H1 (cell line): ENCODE measurements at regions not wholly inside any gene's neighbourhood (a gene's known extent, or its start where the extent isn't known, plus 50 kb on each side); places are given as distances from the start of the nearest gene placed in this dataset.

ENCODE experiments used
- CTCF ChIA-PET: fragments of 300-600 bp; sonication (Branson Sonifier 250); formaldehyde crosslinking; loops from one replicate; lab custom pipeline; 2021; ENCODE audit not compliant: partially characterized antibody; lab: Charles Lee
- POLR2A ChIA-PET: fragments of 300-600 bp; sonication (Branson Sonifier 250); formaldehyde crosslinking; loops from one replicate; lab custom pipeline; 2021; ENCODE audit warnings: inconsistent platforms; ENCODE audit not compliant: partially characterized antibody; lab: Charles Lee
- DNase-seq, 2 experiments: peaks; one replicate each; pipeline versions ENCODE4 v3.0.0 to v3.0.0-alpha.2; 2010 to 2022; ENCODE audit warnings: low spot score in 2 of 2, low read depth in 1 of 2, mixed read lengths in 1 of 2
- FAIRE-seq: peaks from 2 replicates; lab custom pipeline; 2011; peaks lifted over from hg19 to GRCh38; lab: Jason Lieb, UNC
- H2AFZ ChIP-seq: 2 replicates; pipeline ENCODE4 v1.8.1; 2012; ENCODE audit warnings: low read length, inconsistent platforms
- H2AK5ac ChIP-seq: 2 replicates; pipeline ENCODE4 v1.6.1; 2013; ENCODE audit warnings: low read depth, low read length
- H2BK120ac ChIP-seq: replicated peaks from 2 replicates; pipeline ENCODE3; 2013; ENCODE audit warnings: low read depth, low read length, inconsistent platforms
- H2BK12ac ChIP-seq: 2 replicates; pipeline ENCODE4 v1.6.1; 2013; ENCODE audit warnings: low read depth, low read length
- H2BK15ac ChIP-seq: 2 replicates; pipeline ENCODE4 v1.6.1; 2013; ENCODE audit warnings: low read length
- H2BK20ac ChIP-seq: 2 replicates; pipeline ENCODE4 v1.6.1; 2013; ENCODE audit warnings: low read length
- H2BK5ac ChIP-seq: 2 replicates; pipeline ENCODE4 v1.6.1; 2013; ENCODE audit warnings: low read depth, low read length
- H3K14ac ChIP-seq: 2 replicates; pipeline ENCODE4 v1.6.1; 2013; ENCODE audit warnings: inconsistent platforms; ENCODE audit not compliant: insufficient read length
- H3K18ac ChIP-seq: 2 replicates; pipeline ENCODE4 v1.6.1; 2013; ENCODE audit warnings: low read length; ENCODE audit errors: extremely low read depth
- H3K23ac ChIP-seq: 2 replicates; pipeline ENCODE4 v1.6.1; 2013; ENCODE audit warnings: inconsistent platforms; ENCODE audit not compliant: insufficient read length
- H3K23me2 ChIP-seq: 2 replicates; pipeline ENCODE4 v1.6.1; 2013; ENCODE audit warnings: low read depth, low read length
- H3K27ac ChIP-seq: 2 replicates; pipeline ENCODE4 v1.6.1; 2011; ENCODE audit warnings: low read depth, low read length, inconsistent platforms
- H3K27me3 ChIP-seq, 4 experiments: replicated peaks in 1 of 4; 1 replicate in 1 of 4; 2 replicates in 3 of 4; pipeline versions ENCODE4 v1.6.1 to v1.8.1; 2011 to 2013; ENCODE audit warnings: low read length in 3 of 4, mild to moderate bottlenecking in 3 of 4, inconsistent platforms in 2 of 4, mixed read lengths in 2 of 4, moderate library complexity in 1 of 4; ENCODE audit not compliant: control insufficient read depth in 3 of 4, insufficient read depth in 3 of 4; ENCODE audit errors: extremely low read depth in 1 of 4
- H3K36me3 ChIP-seq, 4 experiments: 2 replicates each; pipeline versions ENCODE4 v1.6.1 to v1.8.1; 2011 to 2013; ENCODE audit warnings: mild to moderate bottlenecking in 4 of 4, low read length in 3 of 4, moderate library complexity in 2 of 4, control low read depth in 1 of 4, inconsistent platforms in 1 of 4; ENCODE audit not compliant: insufficient read depth in 4 of 4, control insufficient read depth in 2 of 4
- H3K4ac ChIP-seq: replicated peaks from 2 replicates; pipeline ENCODE3; 2013; ENCODE audit warnings: low read length, low read depth, mixed read lengths, inconsistent platforms; ENCODE audit not compliant: insufficient read length
- H3K4me1 ChIP-seq, 4 experiments: replicated peaks in 1 of 4; 1 replicate in 1 of 4; 2 replicates in 3 of 4; pipeline versions ENCODE4 v1.6.1 to v1.8.1; 2011 to 2013; ENCODE audit warnings: low read length in 3 of 4, inconsistent platforms in 2 of 4, mixed read lengths in 1 of 4; ENCODE audit not compliant: insufficient read depth in 4 of 4, control insufficient read depth in 3 of 4
- H3K4me2 ChIP-seq, 2 experiments: 2 replicates each; pipeline versions ENCODE4 v1.6.1 to v1.8.1; 2011 to 2013; ENCODE audit warnings: low read depth in 2 of 2, low read length in 2 of 2, control low read depth in 1 of 2, inconsistent platforms in 1 of 2, mild to moderate bottlenecking in 1 of 2; ENCODE audit not compliant: insufficient read depth in 1 of 2
- H3K4me3 ChIP-seq, 4 experiments: fragments of 200-600, 300-600 bp in 1 of 4; sonication (generic), shearing (Covaris generic), sonication (Bioruptor Twin) in 1 of 4; 2 replicates each; pipeline versions ENCODE4 v1.5.1 to v1.8.1; 2011 to 2016; ENCODE audit warnings: low read length in 4 of 4, low read depth in 3 of 4, control low read depth in 2 of 4, inconsistent platforms in 2 of 4, mild to moderate bottlenecking in 2 of 4, mixed read lengths in 1 of 4, moderate library complexity in 1 of 4; ENCODE audit not compliant: insufficient read depth in 2 of 4; ENCODE audit errors: extremely low read depth in 1 of 4
- H3K56ac ChIP-seq: replicated peaks from 2 replicates; pipeline ENCODE3; 2013; ENCODE audit warnings: low read depth, mild to moderate bottlenecking, mixed read lengths, low read length, inconsistent platforms; ENCODE audit not compliant: insufficient read length
- H3K79me1 ChIP-seq: 2 replicates; pipeline ENCODE4 v1.6.1; 2013; ENCODE audit warnings: low read depth, low read length, control low read depth
- H3K79me2 ChIP-seq, 2 experiments: 2 replicates each; pipeline versions ENCODE4 v1.6.1 to v1.8.1; 2012 to 2013; ENCODE audit warnings: low read length in 2 of 2, mild to moderate bottlenecking in 2 of 2, inconsistent platforms in 1 of 2; ENCODE audit not compliant: insufficient read depth in 2 of 2, control insufficient read depth in 1 of 2
- H3K9ac ChIP-seq, 4 experiments: replicated peaks in 1 of 4; 1 replicate in 1 of 4; 2 replicates in 3 of 4; pipeline versions ENCODE4 v1.6.1 to v1.8.1; 2011 to 2013; ENCODE audit warnings: low read depth in 3 of 4, low read length in 3 of 4, control low read depth in 2 of 4, mild to moderate bottlenecking in 2 of 4, moderate library complexity in 2 of 4, inconsistent platforms in 1 of 4; ENCODE audit errors: extremely low read depth in 1 of 4
- H3K9me3 ChIP-seq, 2 experiments: 2 replicates each; pipeline versions ENCODE4 v1.6.1 to v1.8.1; 2012 to 2013; ENCODE audit warnings: mild to moderate bottlenecking in 2 of 2, moderate library complexity in 2 of 2, control low read depth in 1 of 2, inconsistent platforms in 1 of 2, low read depth in 1 of 2, low read length in 1 of 2, mixed read lengths in 1 of 2; ENCODE audit not compliant: insufficient read depth in 2 of 2
- H4K20me1 ChIP-seq, 2 experiments: replicated peaks in 1 of 2; 2 replicates each; pipeline versions ENCODE3 to v1.8.1; 2011 to 2013; ENCODE audit warnings: inconsistent platforms in 2 of 2, low read length in 2 of 2, mild to moderate bottlenecking in 1 of 2; ENCODE audit not compliant: insufficient read depth in 2 of 2, control insufficient read depth in 1 of 2
- H4K5ac ChIP-seq: 2 replicates; pipeline ENCODE4 v1.6.1; 2013; ENCODE audit warnings: low read length, low read depth, mixed read lengths, inconsistent platforms; ENCODE audit not compliant: insufficient read length
- H4K8ac ChIP-seq: 2 replicates; pipeline ENCODE4 v1.8.0; 2013; ENCODE audit warnings: mild to moderate bottlenecking, moderate library complexity, low read length, inconsistent platforms; ENCODE audit not compliant: insufficient read depth; ENCODE audit errors: extremely low read depth
- H4K91ac ChIP-seq: replicated peaks from 2 replicates; pipeline ENCODE3; 2013; ENCODE audit warnings: low read length, mixed read lengths, inconsistent platforms; ENCODE audit not compliant: insufficient read length
- ASH2L ChIP-seq: fragments of 200-600, 300-600 bp; sonication (generic); IDR thresholded peaks from one replicate; pipeline ENCODE4 v1.7.1; 2017; ENCODE audit warnings: low read length
- CBX8 ChIP-seq: fragments of 300-800, 300-1000 bp; sonication (generic); IDR thresholded peaks from 2 replicates; pipeline ENCODE4 v1.7.1; 2016; ENCODE audit warnings: low read depth, low read length, borderline replicate concordance
- EP300 ChIP-seq, 2 experiments: IDR thresholded peaks; 1 replicate in 1 of 2; 2 replicates in 1 of 2; pipeline ENCODE4 v1.6.1; 2011 to 2012; ENCODE audit warnings: low read depth in 2 of 2, low read length in 2 of 2, mild to moderate bottlenecking in 2 of 2, borderline replicate concordance in 1 of 2, inconsistent platforms in 1 of 2, moderate library complexity in 1 of 2
- GABPA ChIP-seq: IDR thresholded peaks from 2 replicates; pipeline ENCODE4 v1.6.1; 2011; ENCODE audit warnings: mild to moderate bottlenecking, low read length, moderate library complexity, borderline replicate concordance; ENCODE audit not compliant: insufficient read depth
- GTF2F1 ChIP-seq: IDR thresholded peaks from 2 replicates; pipeline ENCODE4 v1.6.1; 2012; ENCODE audit warnings: low read depth, low read length, improper control_type of control experiment, borderline replicate concordance
- JUND ChIP-seq: IDR thresholded peaks from 2 replicates; pipeline ENCODE4 v1.6.1; 2011; ENCODE audit warnings: mild to moderate bottlenecking, improper control_type of control experiment, low read length
- KDM5A ChIP-seq: fragments of 200-600 bp; IDR thresholded peaks from 2 replicates; pipeline ENCODE4 v1.7.1; 2012; ENCODE audit warnings: mild to moderate bottlenecking, low read length, inconsistent platforms, mixed read lengths
- NANOG ChIP-seq: IDR thresholded peaks from 2 replicates; pipeline ENCODE4 v1.6.1; 2011; ENCODE audit warnings: low read length, low read depth, mild to moderate bottlenecking, inconsistent platforms; ENCODE audit not compliant: insufficient read depth, poor library complexity, severe bottlenecking
- SP1 ChIP-seq: IDR thresholded peaks from 2 replicates; pipeline ENCODE4 v1.6.1; 2011; ENCODE audit warnings: low read depth, low read length
- SP2 ChIP-seq: IDR thresholded peaks from 2 replicates; pipeline ENCODE4 v1.6.1; 2012; ENCODE audit warnings: mild to moderate bottlenecking, low read length, inconsistent platforms
- TAF7 ChIP-seq: optimal IDR thresholded peaks from 2 replicates; pipeline ENCODE3; 2011; ENCODE audit warnings: low read depth, mild to moderate bottlenecking, inconsistent platforms, low read length, moderate library complexity, borderline replicate concordance
- TEAD4 ChIP-seq: IDR thresholded peaks from 2 replicates; pipeline ENCODE4 v1.6.1; 2012; ENCODE audit warnings: low read depth, low read length, inconsistent platforms, mixed read lengths
- ZNF274 ChIP-seq: IDR thresholded peaks from 2 replicates; pipeline ENCODE4 v1.7.0; 2012; ENCODE audit warnings: low read length, borderline replicate concordance; ENCODE audit errors: extremely low read depth
- WGBS, 2 experiments: shearing (Covaris generic) in 1 of 2; methylation state at CpG; one replicate each; pipeline versions ENCODE4 v1.1.6 to v1.1.7; 2013 to 2015; ENCODE audit warnings: low lambda C conversion rate in 2 of 2, mixed read lengths in 2 of 2, inconsistent platforms in 1 of 2, low coverage in 1 of 2, missing lambda C conversion rate in 1 of 2; ENCODE audit not compliant: insufficient replicate concordance in 2 of 2, insufficient coverage in 1 of 2, insufficient read length in 1 of 2; ENCODE audit errors: extremely low coverage in 1 of 2, missing lambda C conversion rate in 1 of 2; 5-methylcytosine and 5-hydroxymethylcytosine counted together
- TF ChIP-seq, protein P1 (sequence below): IDR thresholded peaks from 2 replicates; pipeline ENCODE4 v1.6.1; 2011; ENCODE audit warnings: low read length, improper control_type of control experiment

DNA sequence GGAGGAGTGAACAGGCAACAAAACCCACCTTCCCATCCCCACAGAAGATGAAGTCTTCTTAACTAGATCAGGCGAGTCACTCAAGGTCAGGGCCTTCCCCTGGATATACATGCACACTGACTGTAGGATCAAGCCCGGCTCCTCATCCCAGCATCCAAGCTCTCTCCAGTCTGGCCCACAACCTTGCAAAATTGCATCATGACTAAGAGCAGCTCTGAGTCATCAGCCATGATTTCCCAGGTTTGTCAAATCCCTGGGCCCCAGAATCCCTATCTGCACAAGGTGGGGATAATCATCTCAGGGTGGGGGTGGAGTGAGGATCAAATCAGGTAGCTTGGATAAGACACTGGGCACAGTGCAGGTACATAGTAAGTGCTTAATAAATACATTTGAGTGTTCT, 199.3 kb upstream of the GRIK3 start:
- 92% methylated on average over 2 of the region's 2 CpGs; no CpG with 5 or more reads in 1 of the 2 experiments for WGBS, 2 experiments
- POLR2A ChIA-PET, result interaction anchor here (2.7 kb wide), 1 partner anchor 92 kb away, joined by 10 read pairs; no protein-coding TSS in a partner anchor

More for the DNA sequence above, 199.3 kb upstream of the GRIK3 start:
- no peak overlapping the region for H3K18ac ChIP-seq
- H4K5ac ChIP-seq, result no peak overlapping the region
- DNase-seq, result no peak
- H3K23me2 ChIP-seq, result peaks cover 3% of the 10 kb centered on the region
- no peak overlapping the region for H3K27ac ChIP-seq
- no peaks in the 10 kb centered on the region for H3K27me3 ChIP-seq
- H3K79me2 ChIP-seq, result no peaks in the 10 kb centered on the region
- no peak overlapping the region for H3K14ac ChIP-seq
- 0 out of 2 replicates have a peak overlapping the region, but pooled peaks have one; percentile 40 for H2BK15ac ChIP-seq
- no peak overlapping the region for H2AK5ac ChIP-seq
- no peak overlapping the region for H3K4me3 ChIP-seq
- H2BK12ac ChIP-seq, result peak overlapping the region; percentile 60; the same call in 1 of the 2 replicates
- H4K8ac ChIP-seq, result no peak overlapping the region
- H3K9me3 ChIP-seq, result no peaks in the 10 kb centered on the region
- TF ChIP-seq SP2 (no peak), GTF2F1 (no peak), KDM5A (no peak), EP300 (IDR thresholded peaks at IDR 0.05; ENCODE audit: borderline replicate concordance in 1 of 2, low read depth in 2 of 2, low read length in 2 of 2) (no peak), JUND (no peak), NANOG (no peak), TAF7 (no peak), ZNF274 (no peak), CBX8 (no peak), TEAD4 (no peak), SP1 (no peak), ASH2L (no peak), GABPA (no peak)
- TF ChIP-seq, protein P1, sequence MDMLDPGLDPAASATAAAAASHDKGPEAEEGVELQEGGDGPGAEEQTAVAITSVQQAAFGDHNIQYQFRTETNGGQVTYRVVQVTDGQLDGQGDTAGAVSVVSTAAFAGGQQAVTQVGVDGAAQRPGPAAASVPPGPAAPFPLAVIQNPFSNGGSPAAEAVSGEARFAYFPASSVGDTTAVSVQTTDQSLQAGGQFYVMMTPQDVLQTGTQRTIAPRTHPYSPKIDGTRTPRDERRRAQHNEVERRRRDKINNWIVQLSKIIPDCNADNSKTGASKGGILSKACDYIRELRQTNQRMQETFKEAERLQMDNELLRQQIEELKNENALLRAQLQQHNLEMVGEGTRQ, result no peak
- H3K79me1 ChIP-seq, result no peaks in the 10 kb centered on the region
- H4K20me1 ChIP-seq, result no peaks in the 10 kb centered on the region
- H2BK20ac ChIP-seq, result peak overlapping the region; percentile 63
- no peaks in the 10 kb centered on the region for H3K36me3 ChIP-seq
- no peak overlapping the region for H3K23ac ChIP-seq
- H3K4me1 ChIP-seq, result peaks cover 9 to 16% (median 13%) of the 10 kb centered on the region in 4 experiments
- no peak overlapping the region for H2BK120ac ChIP-seq
- no peak overlapping the region for H2AFZ ChIP-seq
- no peak overlapping the region for H3K9ac ChIP-seq
- H4K91ac ChIP-seq, result no peak overlapping the region
- no peak overlapping the region for H2BK5ac ChIP-seq
- no peak overlapping the region for H3K4ac ChIP-seq
- FAIRE-seq, result no peak
- H3K56ac ChIP-seq, result no peak overlapping the region
- H3K4me2 ChIP-seq, result no peak overlapping the region
- CTCF ChIA-PET, result interaction anchor here (0.6 to 1.2 kb wide), 2 partner anchors 10 to 91 kb away, joined by 3 to 4 read pairs; no protein-coding TSS in a partner anchor
